PC-3 (cell line): ENCODE measurements at regions not wholly inside any gene's neighbourhood (a gene's known extent, or its start where the extent isn't known, plus 50 kb on each side); places are given as distances from the start of the nearest gene placed in this dataset.

ENCODE experiments used
- CTCF ChIP-seq: fragments of 300-600 bp; sonication (generic); conservative IDR thresholded peaks from 2 replicates; pipeline ENCODE4 v1.5.1; 2017; ENCODE audit warnings: antibody characterized with exemption, low read depth, mild to moderate bottlenecking, low read length
- EZH2 ChIP-seq: fragments of 300-600 bp; sonication (generic); IDR thresholded peaks from one replicate; pipeline ENCODE4 v1.6.1; 2017; ENCODE audit warnings: antibody characterized with exemption, mild to moderate bottlenecking, low read length; ENCODE audit not compliant: unreplicated experiment

- no peak for TF ChIP-seq CTCF
- TF ChIP-seq EZH2: no peak
Observed at GRCh38 chr2:235139956-235140800, 188.4 kb downstream of the SH3BP4 start.
